GM19023 (cell line): ENCODE measurements at regions not wholly inside any gene's neighbourhood (a gene's known extent, or its start where the extent isn't known, plus 50 kb on each side); places are given as distances from the start of the nearest gene placed in this dataset.

Experiments
- ATAC-seq: cut with Tn5 transposase; IDR thresholded peaks from one replicate; pipeline ENCODE4 v1.9.1; 2021; ENCODE audit warnings: mild to moderate bottlenecking, moderate library complexity; ENCODE audit not compliant: unreplicated experiment

GRCh38 chr4:181582595-181582994 is 660.6 kb upstream of the TENM3 start:
- no peak for ATAC-seq

GRCh38 chr4:181588733-181589302 is 654.4 kb upstream of the TENM3 start:
- no peak for ATAC-seq

GRCh38 chr4:181592221-181592745 is 650.9 kb upstream of the TENM3 start:
- no peak for ATAC-seq

GRCh38 chr4:181593703-181594102 is 649.5 kb upstream of the TENM3 start:
- ATAC-seq = no peak

GRCh38 chr4:181594188-181594587 is 649.0 kb upstream of the TENM3 start:
- ATAC-seq = no peak

- no peak for ATAC-seq
Observed at GRCh38 chr4:181595716-181596115, 647.5 kb upstream of the TENM3 start.

GRCh38 chr4:181597766-181598165 is 645.4 kb upstream of the TENM3 start:
- ATAC-seq = no peak

- ATAC-seq = no peak
Observed at GRCh38 chr4:181599134-181599533, 644.1 kb upstream of the TENM3 start.

- ATAC-seq = no peak
Observed at GRCh38 chr4:181601103-181601502, 642.1 kb upstream of the TENM3 start.

GRCh38 chr4:181604546-181604945 is 638.7 kb upstream of the TENM3 start:
- ATAC-seq = no peak

GRCh38 chr4:181606300-181606699 is 636.9 kb upstream of the TENM3 start:
- no peak for ATAC-seq

- ATAC-seq = no peak
Observed at GRCh38 chr4:181608181-181608580, 635.0 kb upstream of the TENM3 start.

GRCh38 chr4:181611033-181611711 is 632.0 kb upstream of the TENM3 start:
- ATAC-seq = no peak

GRCh38 chr4:181611946-181612600 is 631.1 kb upstream of the TENM3 start:
- ATAC-seq = no peak

- ATAC-seq = no peak
Observed at GRCh38 chr4:181613200-181613599, 630.0 kb upstream of the TENM3 start.

GRCh38 chr4:181618038-181618618 is 625.1 kb upstream of the TENM3 start:
- ATAC-seq = no peak

GRCh38 chr4:181618896-181619295 is 624.3 kb upstream of the TENM3 start:
- ATAC-seq = no peak

GRCh38 chr4:181619651-181620050 is 623.6 kb upstream of the TENM3 start:
- ATAC-seq = no peak

- ATAC-seq = no peak
Observed at GRCh38 chr4:181637186-181638105, 605.8 kb upstream of the TENM3 start.

GRCh38 chr4:181643466-181643865 is 599.7 kb upstream of the TENM3 start:
- no peak for ATAC-seq

- no peak for ATAC-seq
Observed at GRCh38 chr4:181645489-181645888, 597.7 kb upstream of the TENM3 start.
